CD4-positive, alpha-beta memory T cell (primary cell): ENCODE measurements at regions not wholly inside any gene's neighbourhood (a gene's known extent, or its start where the extent isn't known, plus 50 kb on each side); places are given as distances from the start of the nearest gene placed in this dataset.
A peak's percentile ranks its signal among the peaks of the same experiment; 100 is the strongest.

ENCODE experiments used
- CTCF ChIA-PET: fragments of 350-600 bp; sonication (Branson Sonifier 250); formaldehyde crosslinking; loops from one replicate; lab custom pipeline; 2021; ENCODE audit warnings: inconsistent platforms; ENCODE audit not compliant: partially characterized antibody; lab: Charles Lee
- POLR2A ChIA-PET: fragments of 350-600 bp; sonication (Branson Sonifier 250); formaldehyde crosslinking; loops from one replicate; lab custom pipeline; 2021; ENCODE audit not compliant: partially characterized antibody; lab: Charles Lee
- DNase-seq, 5 donors: peaks; one replicate each; pipeline versions ENCODE4 v3.0.0 to v3.0.0-alpha.2; 2020 to 2022; ENCODE audit warnings: mixed read lengths in 1 of 5
- H3K27ac ChIP-seq: one replicate; pipeline ENCODE4 v1.7.0; 2013; ENCODE audit warnings: low read depth, low read length
- H3K27me3 ChIP-seq: 2 replicates; pipeline ENCODE4 v1.7.0; 2013; ENCODE audit warnings: mild to moderate bottlenecking, low read length, moderate library complexity; ENCODE audit not compliant: insufficient read depth
- H3K36me3 ChIP-seq: 2 replicates; pipeline ENCODE4 v1.7.0; 2013; ENCODE audit warnings: mild to moderate bottlenecking, low read length, moderate library complexity; ENCODE audit not compliant: insufficient read depth
- H3K4me1 ChIP-seq: 2 replicates; pipeline ENCODE4 v1.7.0; 2013; ENCODE audit warnings: mild to moderate bottlenecking, low read length, moderate library complexity; ENCODE audit not compliant: insufficient read depth
- H3K4me3 ChIP-seq, 2 donors: one replicate each; pipeline ENCODE4 v1.7.0; 2013; ENCODE audit warnings: low read length in 2 of 2, mild to moderate bottlenecking in 1 of 2
- H3K9me3 ChIP-seq, 2 donors: one replicate each; pipeline ENCODE4 v1.7.0; 2013; ENCODE audit warnings: low read length in 2 of 2, control low read depth in 1 of 2; ENCODE audit not compliant: control insufficient read depth in 1 of 2
- H3K27ac Mint-ChIP-seq, 7 donors: one replicate each; pipeline ENCODE4 v1.8.0; 2020 to 2021; ENCODE audit warnings: mixed read lengths in 7 of 7, mild to moderate bottlenecking in 6 of 7, inconsistent platforms in 3 of 7, moderate library complexity in 3 of 7
- H3K27me3 Mint-ChIP-seq, 2 donors: one replicate each; pipeline ENCODE4 v1.8.0; 2020 to 2021; ENCODE audit warnings: mixed read lengths in 2 of 2
- H3K36me3 Mint-ChIP-seq, 2 donors: one replicate each; pipeline ENCODE4 v1.8.0; 2020 to 2021; ENCODE audit warnings: mixed read lengths in 2 of 2, inconsistent platforms in 1 of 2, mild to moderate bottlenecking in 1 of 2
- H3K4me1 Mint-ChIP-seq, 4 donors: one replicate each; pipeline ENCODE4 v1.8.0; 2020 to 2021; ENCODE audit warnings: mixed read lengths in 4 of 4, mild to moderate bottlenecking in 1 of 4
- H3K4me3 Mint-ChIP-seq, 8 donors: one replicate each; pipeline ENCODE4 v1.8.0; 2020 to 2021; ENCODE audit warnings: mixed read lengths in 8 of 8, mild to moderate bottlenecking in 7 of 8, moderate library complexity in 6 of 8, inconsistent platforms in 3 of 8
- H3K9me3 Mint-ChIP-seq, 8 donors: one replicate each; pipeline ENCODE4 v1.8.0; 2020 to 2021; ENCODE audit warnings: mixed read lengths in 8 of 8, mild to moderate bottlenecking in 5 of 8, inconsistent platforms in 3 of 8, moderate library complexity in 1 of 8
- intact Hi-C: fragments of 100-400 bp; cut with micrococcal nuclease; formaldehyde crosslinking; loops from one replicate; pipeline ENCODE4 v1.15.1; 2023

GRCh38 chr6:41996997-41997396 lies 53.3 kb upstream of the TAF8 start:
- Histone ChIP-seq H3K27me3 (no peaks in the 10 kb centered on the region), H3K4me3 (no peak overlapping the region), H3K27ac (peak overlapping the region; percentile 1), H3K4me1 (peaks cover 18% of the 10 kb centered on the region), H3K36me3 (peaks cover 23% of the 10 kb centered on the region), H3K9me3 (no peaks in the 10 kb centered on the region)
- Mint-ChIP-seq H3K4me1 (peaks cover 19 to 60% (median 37%) of the 10 kb centered on the region in 4 donors), H3K4me3 (no peak overlapping the region), H3K27ac (peak overlapping the region in 5 of 7 donors; percentile 32 to 89 (median 64)), H3K9me3 (no peaks in the 10 kb centered on the region), H3K27me3 (no peaks in the 10 kb centered on the region), H3K36me3 (peaks cover 32 to 56% of the 10 kb centered on the region in 2 donors)
- DNase-seq = no peak
- ChIA-PET POLR2A (interaction anchor here (1.1 kb wide), 1 partner anchor 50 kb away, joined by 3 read pairs; no protein-coding TSS in a partner anchor), CTCF (interaction anchor here (1.2 kb wide), 1 partner anchor 44 kb away, joined by 4 read pairs; no protein-coding TSS in a partner anchor)
- intact Hi-C loops = no loop called here

- peak overlapping the region in 5 of 7 donors; percentile 32 to 89 (median 63) for H3K27ac Mint-ChIP-seq
- no peak overlapping the region for H3K4me3 Mint-ChIP-seq
- H3K36me3 Mint-ChIP-seq = peaks cover 32 to 54% of the 10 kb centered on the region in 2 donors
- intact Hi-C loops = no loop called here
- peak overlapping the region; percentile 1 for H3K27ac ChIP-seq
- no peaks in the 10 kb centered on the region for H3K9me3 ChIP-seq
- H3K27me3 Mint-ChIP-seq = no peaks in the 10 kb centered on the region
- CTCF ChIA-PET = interaction anchor here (1.2 kb wide), 1 partner anchor 43 kb away, joined by 4 read pairs; no protein-coding TSS in a partner anchor
- H3K4me1 ChIP-seq = peaks cover 18% of the 10 kb centered on the region
- H3K4me1 Mint-ChIP-seq = peaks cover 19 to 55% (median 37%) of the 10 kb centered on the region in 4 donors
- H3K4me3 ChIP-seq = no peak overlapping the region
- POLR2A ChIA-PET = no interaction called here
- H3K36me3 ChIP-seq = peaks cover 23% of the 10 kb centered on the region
- DNase-seq = no peak
- H3K27me3 ChIP-seq = no peaks in the 10 kb centered on the region
- H3K9me3 Mint-ChIP-seq = no peaks in the 10 kb centered on the region
Measured at GRCh38 chr6:41997456-41997855, 52.9 kb upstream of the TAF8 start.
